Mesenchymal stem cell (in vitro differentiated cells and primary cell): ENCODE measurements at regions not wholly inside any gene's neighbourhood (a gene's known extent, or its start where the extent isn't known, plus 50 kb on each side); places are given as distances from the start of the nearest gene placed in this dataset.

ENCODE experiments used
- DNase-seq: peaks from one replicate; pipeline ENCODE4 v3.0.0-alpha.2; 2013
- H2AFZ ChIP-seq: one replicate; pipeline ENCODE4 v1.6.1; 2013; ENCODE audit warnings: low read depth, mild to moderate bottlenecking, control low read depth, inconsistent platforms, low read length, moderate library complexity
- H2AK5ac ChIP-seq: 2 replicates; pipeline ENCODE4 v1.6.1; 2013; ENCODE audit warnings: low read length, moderate library complexity, mild to moderate bottlenecking, inconsistent platforms; ENCODE audit not compliant: severe bottlenecking
- H2BK120ac ChIP-seq: one replicate; pipeline ENCODE4 v1.6.1; 2013; ENCODE audit warnings: low read depth, mild to moderate bottlenecking, inconsistent platforms, low read length, moderate library complexity
- H2BK12ac ChIP-seq, 2 experiments: one replicate each; pipeline ENCODE4 v1.6.1; 2013; ENCODE audit warnings: inconsistent platforms in 2 of 2, low read length in 2 of 2, mild to moderate bottlenecking in 2 of 2, moderate library complexity in 2 of 2, control low read depth in 1 of 2
- H2BK15ac ChIP-seq: one replicate; pipeline ENCODE4 v1.6.1; 2013; ENCODE audit warnings: mild to moderate bottlenecking, low read depth, inconsistent platforms; ENCODE audit not compliant: poor library complexity, severe bottlenecking
- H2BK5ac ChIP-seq: 2 replicates; pipeline ENCODE4 v1.6.1; 2013; ENCODE audit warnings: low read depth, mild to moderate bottlenecking, low read length, control low read depth, inconsistent platforms; ENCODE audit not compliant: poor library complexity, severe bottlenecking
- H3K14ac ChIP-seq, 2 experiments: one replicate each; pipeline ENCODE4 v1.6.1; 2013; ENCODE audit warnings: inconsistent platforms in 2 of 2, low read length in 2 of 2, control low read depth in 1 of 2, mild to moderate bottlenecking in 1 of 2, moderate library complexity in 1 of 2
- H3K18ac ChIP-seq, 2 experiments: one replicate each; pipeline ENCODE4 v1.6.1; 2013; ENCODE audit warnings: inconsistent platforms in 2 of 2, low read length in 2 of 2, control low read depth in 1 of 2, low read depth in 1 of 2, mild to moderate bottlenecking in 1 of 2
- H3K23ac ChIP-seq, 2 experiments: one replicate each; pipeline ENCODE4 v1.6.1; 2013; ENCODE audit warnings: inconsistent platforms in 2 of 2, low read length in 2 of 2, mild to moderate bottlenecking in 2 of 2, moderate library complexity in 2 of 2, control low read depth in 1 of 2
- H3K27ac ChIP-seq: 2 replicates; pipeline ENCODE4 v1.5.1; 2013; ENCODE audit warnings: mild to moderate bottlenecking, moderate library complexity, low read length, control low read depth, inconsistent platforms; ENCODE audit not compliant: poor library complexity, severe bottlenecking
- H3K27me3 ChIP-seq, 2 experiments: 2 replicates each; pipeline versions ENCODE4 v1.6.1 to v1.7.0; 2013; ENCODE audit warnings: low read length in 2 of 2, mild to moderate bottlenecking in 2 of 2, moderate library complexity in 2 of 2, control low read depth in 1 of 2, inconsistent platforms in 1 of 2; ENCODE audit not compliant: control insufficient read depth in 1 of 2, insufficient read depth in 1 of 2
- H3K36me3 ChIP-seq, 2 experiments: 2 replicates each; pipeline versions ENCODE4 v1.6.1 to v1.7.0; 2013; ENCODE audit warnings: low read length in 2 of 2, control low read depth in 1 of 2, inconsistent platforms in 1 of 2, low read depth in 1 of 2, mild to moderate bottlenecking in 1 of 2; ENCODE audit not compliant: insufficient read depth in 2 of 2, control insufficient read depth in 1 of 2
- H3K4ac ChIP-seq, 2 experiments: one replicate each; pipeline ENCODE4 v1.6.1; 2013; ENCODE audit warnings: inconsistent platforms in 2 of 2, low read length in 2 of 2, mild to moderate bottlenecking in 2 of 2, moderate library complexity in 2 of 2, control low read depth in 1 of 2, low read depth in 1 of 2
- H3K4me1 ChIP-seq: 2 replicates; pipeline ENCODE4 v1.6.1; 2013; ENCODE audit warnings: low read depth, low read length, control low read depth; ENCODE audit not compliant: control insufficient read depth, insufficient read depth
- H3K4me2 ChIP-seq: 2 replicates; pipeline ENCODE4 v1.6.1; 2013; ENCODE audit warnings: low read length, mild to moderate bottlenecking, inconsistent platforms; ENCODE audit not compliant: poor library complexity, severe bottlenecking
- H3K4me3 ChIP-seq, 2 experiments: 2 replicates each; pipeline versions ENCODE4 v1.5.1 to v1.7.0; 2013; ENCODE audit warnings: low read length in 2 of 2, mild to moderate bottlenecking in 2 of 2, control low read depth in 1 of 2, low read depth in 1 of 2; ENCODE audit not compliant: insufficient read depth in 1 of 2
- H3K79me1 ChIP-seq: replicated peaks from 2 replicates; pipeline ENCODE4 v1.6.1; 2013; ENCODE audit warnings: mild to moderate bottlenecking, control low read depth, low read length, inconsistent platforms; ENCODE audit not compliant: poor library complexity, severe bottlenecking
- H3K9ac ChIP-seq: 2 replicates; pipeline ENCODE4 v1.7.0; 2013; ENCODE audit warnings: mild to moderate bottlenecking, low read length, moderate library complexity
- H3K9me3 ChIP-seq: 2 replicates; pipeline ENCODE4 v1.7.0; 2013; ENCODE audit warnings: mild to moderate bottlenecking, low read length; ENCODE audit not compliant: control insufficient read depth
- H4K8ac ChIP-seq: one replicate; pipeline ENCODE4 v1.6.1; 2013; ENCODE audit warnings: inconsistent platforms, mild to moderate bottlenecking, low read length, moderate library complexity
- H4K91ac ChIP-seq: one replicate; pipeline ENCODE4 v1.6.1; 2013; ENCODE audit warnings: mild to moderate bottlenecking, low read length, inconsistent platforms
- WGBS: methylation state at CpG from one replicate; pipeline ENCODE4 v1.1.7; 2013; ENCODE audit warnings: mixed read lengths; 5-methylcytosine and 5-hydroxymethylcytosine counted together

DNA sequence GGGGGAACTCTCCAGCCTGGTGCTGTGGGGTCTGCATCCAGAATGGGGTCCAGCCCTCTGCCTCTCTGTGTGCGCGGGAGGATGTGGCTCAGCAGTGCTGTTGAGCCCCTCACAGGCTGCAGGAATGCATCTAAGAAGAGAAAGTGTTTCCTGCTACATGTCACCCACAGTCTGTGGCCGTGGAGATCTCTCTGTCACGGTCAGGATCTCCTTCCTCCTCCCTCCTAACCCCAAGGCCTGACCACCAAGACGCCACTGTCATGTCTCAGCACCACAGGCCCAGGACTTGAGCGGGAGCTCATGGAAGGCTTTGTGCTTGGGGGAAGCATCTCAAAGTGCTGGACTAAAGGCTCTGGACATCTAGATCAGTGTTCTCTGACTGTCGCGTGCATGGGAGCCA is 90.1 kb downstream of the SREK1 start:
- Histone ChIP-seq H3K9me3 (no peaks in the 10 kb centered on the region), H3K27me3 (peaks cover 3 to 24% of the 10 kb centered on the region in 2 experiments), H3K14ac (no peak overlapping the region), H3K4ac (no peak overlapping the region), H4K91ac (no peak overlapping the region), H3K9ac (no peak overlapping the region), H3K36me3 (no peaks in the 10 kb centered on the region), H3K4me1 (peaks cover 2% of the 10 kb centered on the region), H2BK5ac (no peak overlapping the region), H3K4me2 (no peak overlapping the region), H2AK5ac (no peak overlapping the region), H3K4me3 (no peak overlapping the region), H3K18ac (no peak overlapping the region), H2BK120ac (no peak overlapping the region), H3K79me1 (no peaks in the 10 kb centered on the region), H2AFZ (no peak overlapping the region), H3K27ac (no peak overlapping the region), H2BK12ac (no peak overlapping the region), H3K23ac (no peak overlapping the region), H4K8ac (no peak overlapping the region), H2BK15ac (no peak overlapping the region)
- WGBS: 86% methylated on average over 6 of the region's 8 CpGs
- DNase-seq: no peak

DNA sequence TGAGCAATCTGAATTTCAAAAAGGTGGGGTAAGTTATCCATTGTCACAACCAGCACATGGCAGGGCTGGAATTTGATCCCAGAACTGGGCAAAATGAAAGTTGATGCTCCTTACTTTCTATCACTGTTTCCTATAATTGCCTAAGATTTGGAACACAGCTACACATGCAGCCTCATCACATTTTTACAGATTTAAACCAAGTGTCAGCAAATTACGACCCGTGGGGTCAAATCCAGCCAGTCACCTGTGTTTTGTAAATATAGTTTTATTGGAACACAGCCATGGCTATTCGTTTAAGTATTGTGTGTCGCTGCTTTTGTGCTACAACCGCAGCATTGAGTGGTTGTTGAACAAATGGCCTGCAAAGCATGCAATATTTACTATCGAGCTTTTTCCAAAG is 94.3 kb downstream of the SREK1 start:
- H3K4me3 ChIP-seq: no peak overlapping the region
- H2BK5ac ChIP-seq: no peak overlapping the region
- no peak overlapping the region for H3K9ac ChIP-seq
- no peak overlapping the region for H2AK5ac ChIP-seq
- no peak overlapping the region for H3K18ac ChIP-seq
- H3K79me1 ChIP-seq: no peaks in the 10 kb centered on the region
- no peak overlapping the region for H2BK120ac ChIP-seq
- no peaks in the 10 kb centered on the region for H3K9me3 ChIP-seq
- no peak overlapping the region for H4K8ac ChIP-seq
- DNase-seq: no peak
- no peak overlapping the region for H4K91ac ChIP-seq
- no peak overlapping the region for H3K27ac ChIP-seq
- no peak overlapping the region for H3K4ac ChIP-seq
- peaks cover 2% of the 10 kb centered on the region for H3K4me1 ChIP-seq
- no peaks in the 10 kb centered on the region for H3K36me3 ChIP-seq
- no peak overlapping the region for H2AFZ ChIP-seq
- peaks cover 3 to 24% of the 10 kb centered on the region in 2 experiments for H3K27me3 ChIP-seq
- H3K14ac ChIP-seq: no peak overlapping the region
- no peak overlapping the region for H2BK12ac ChIP-seq
- H3K23ac ChIP-seq: no peak overlapping the region
- WGBS: 92% methylated on average over 5 of the region's 6 CpGs
- no peak overlapping the region for H2BK15ac ChIP-seq
- H3K4me2 ChIP-seq: no peak overlapping the region

DNA sequence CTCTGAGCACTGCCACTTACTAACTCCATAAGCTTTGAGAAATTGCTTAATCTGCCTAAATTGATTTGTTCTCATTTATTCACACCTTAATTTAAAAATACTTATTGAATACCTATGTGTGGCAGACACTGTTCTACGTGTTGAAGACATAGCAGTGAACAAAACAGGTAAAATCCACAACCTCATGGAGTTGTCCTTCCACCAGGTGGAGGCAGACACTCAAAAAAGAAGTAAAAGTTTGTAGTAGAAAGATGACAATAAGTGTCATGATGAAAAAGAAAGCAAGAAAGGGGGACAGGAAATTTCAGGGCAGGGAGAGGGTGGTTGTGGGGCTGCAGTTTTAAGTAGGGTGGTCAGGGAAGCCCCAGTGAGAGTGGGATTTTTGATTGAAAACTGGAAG is 94.9 kb downstream of the SREK1 start:
- H3K4ac ChIP-seq: no peak overlapping the region
- no peak overlapping the region for H3K23ac ChIP-seq

DNA sequence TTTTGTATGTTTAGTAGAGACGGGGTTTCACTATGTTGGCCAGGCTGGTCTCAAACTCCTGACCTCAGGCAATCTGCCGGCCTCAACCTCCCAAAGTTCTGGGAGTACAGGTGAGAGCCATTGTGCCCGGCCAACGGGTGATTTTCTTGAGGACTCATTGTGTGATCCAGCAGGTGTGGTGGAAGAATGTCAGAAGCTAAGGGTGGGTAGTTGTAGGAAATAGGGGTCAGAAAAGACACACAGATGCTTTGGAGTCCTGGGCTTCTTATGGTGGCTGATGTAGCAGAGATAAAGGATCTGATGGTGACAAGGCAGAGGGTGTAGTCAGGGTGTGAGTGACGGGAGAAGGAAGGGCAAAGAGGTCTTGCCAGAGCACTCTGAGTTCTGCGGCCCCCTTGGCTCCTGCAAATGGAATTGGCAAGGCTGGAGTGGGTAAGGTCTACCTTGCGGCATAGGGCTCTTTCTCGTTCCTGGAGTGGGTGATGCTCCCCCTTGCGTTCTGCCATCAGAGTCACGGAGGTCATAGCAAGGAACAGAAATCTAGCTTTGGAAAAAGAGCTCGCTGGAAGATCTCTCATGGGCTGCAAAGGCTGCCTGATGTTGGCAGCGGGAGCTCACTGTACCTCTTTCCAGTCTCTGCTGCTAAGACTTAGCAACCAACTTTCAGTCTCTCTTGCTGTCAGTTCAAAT is 97.2 kb downstream of the SREK1 start:
- no peak overlapping the region for H2BK12ac ChIP-seq

More for the DNA sequence above, 94.9 kb downstream of the SREK1 start:
- peaks cover 3 to 24% of the 10 kb centered on the region in 2 experiments for H3K27me3 ChIP-seq
- WGBS: 63% methylated on average over 1 of the region's 1 CpG
- H3K4me1 ChIP-seq: peaks cover 2% of the 10 kb centered on the region
- H2BK120ac ChIP-seq: no peak overlapping the region
- no peak overlapping the region for H4K8ac ChIP-seq
- H3K18ac ChIP-seq: no peak overlapping the region
- H3K79me1 ChIP-seq: no peaks in the 10 kb centered on the region
- no peak overlapping the region for H3K4me3 ChIP-seq
- no peak overlapping the region for H4K91ac ChIP-seq
- H2BK12ac ChIP-seq: no peak overlapping the region
- DNase-seq: no peak
- no peak overlapping the region for H2BK15ac ChIP-seq
- H3K36me3 ChIP-seq: no peaks in the 10 kb centered on the region
- no peak overlapping the region for H3K14ac ChIP-seq
- H3K9me3 ChIP-seq: no peaks in the 10 kb centered on the region
- no peak overlapping the region for H3K4me2 ChIP-seq
- no peak overlapping the region for H3K27ac ChIP-seq
- no peak overlapping the region for H2AK5ac ChIP-seq
- no peak overlapping the region for H2BK5ac ChIP-seq
- no peak overlapping the region for H2AFZ ChIP-seq
- H3K9ac ChIP-seq: no peak overlapping the region

More for the DNA sequence above, 97.2 kb downstream of the SREK1 start:
- Histone ChIP-seq H3K9me3 (peaks cover 3% of the 10 kb centered on the region), H3K4me2 (no peak overlapping the region), H3K9ac (no peak overlapping the region), H2AFZ (no peak overlapping the region), H4K91ac (no peak overlapping the region), H2BK5ac (no peak overlapping the region), H3K36me3 (no peaks in the 10 kb centered on the region), H2BK120ac (no peak overlapping the region), H3K18ac (no peak overlapping the region), H3K27me3 (peaks cover 3 to 20% of the 10 kb centered on the region in 2 experiments), H4K8ac (no peak overlapping the region), H2AK5ac (no peak overlapping the region), H2BK15ac (no peak overlapping the region), H3K27ac (no peak overlapping the region), H3K4ac (no peak overlapping the region), H3K14ac (no peak overlapping the region), H3K4me3 (no peak overlapping the region), H3K23ac (no peak overlapping the region), H3K4me1 (peaks cover 2% of the 10 kb centered on the region), H3K79me1 (no peaks in the 10 kb centered on the region)
- DNase-seq: no peak
- 90% methylated on average over 12 of the region's 12 CpGs for WGBS
